ENCODE measurements at regions not wholly inside any gene's neighbourhood (a gene's known extent, or its start where the extent isn't known, plus 50 kb on each side); places are given as distances from the start of the nearest gene placed in this dataset.
"Not testable (repeated sequence)": the region's sequence is repeated elsewhere in the genome, so short reads cannot be mapped to it uniquely, and the experiment has no call there.

DNA sequence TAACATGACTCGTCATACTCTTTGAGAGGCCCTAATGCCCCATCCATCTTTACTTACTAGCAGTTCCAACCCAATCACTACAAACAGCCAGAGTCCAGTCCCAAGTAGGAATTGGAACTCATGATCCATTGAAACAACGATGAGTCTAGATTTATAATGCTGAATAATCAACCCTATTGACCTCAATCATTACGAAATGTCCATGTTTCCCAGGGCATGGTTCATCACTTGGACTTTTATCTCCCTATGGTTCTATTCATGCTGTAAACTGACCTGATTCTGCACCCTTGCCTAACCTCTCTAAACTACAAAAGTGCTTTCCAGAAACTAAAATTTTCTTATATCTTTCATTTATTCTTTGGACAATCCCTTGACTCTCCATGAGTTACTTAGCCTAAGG lies 840.0 kb upstream of the B3GALT2 start:
- 86 to 90% methylated on average over 3 of the region's 3 CpGs for WGBS, 2 experiments (ENCODE audit: insufficient coverage in 2 of 2)
- H3K36me3 ChIP-seq (ENCODE audit: control insufficient read depth, insufficient read depth, low read length) = no peaks in the 10 kb centered on the region
- H3K4me3 ChIP-seq (ENCODE audit: extremely low read depth, insufficient read depth, low read length, poor library complexity, severe bottlenecking) = no peak overlapping the region

DNA sequence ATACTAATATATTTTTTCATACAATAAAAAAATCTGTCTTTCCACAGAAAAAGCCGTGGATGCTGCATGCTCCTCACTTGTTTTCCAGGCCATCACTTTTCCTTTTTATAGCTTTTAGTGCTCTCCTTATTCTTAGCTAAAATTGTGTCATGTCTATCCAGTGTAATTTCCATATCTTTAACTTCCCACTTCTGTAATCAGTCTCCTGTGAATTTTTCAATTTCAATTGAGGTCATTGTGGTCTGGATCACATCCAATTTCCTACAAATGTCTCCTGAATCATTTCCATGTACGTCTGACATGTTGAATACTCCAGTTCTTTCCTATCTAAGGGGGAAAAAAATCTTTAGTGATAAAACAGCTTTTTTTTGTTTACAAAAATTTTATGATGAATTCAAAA lies 838.2 kb upstream of the B3GALT2 start:
- Histone ChIP-seq H3K36me3 (ENCODE audit: control insufficient read depth, insufficient read depth, low read length) (no peaks in the 10 kb centered on the region), H3K4me3 (ENCODE audit: extremely low read depth, insufficient read depth, low read length, poor library complexity, severe bottlenecking) (no peak overlapping the region), H3K27ac (ENCODE audit: low read depth, low read length, severe bottlenecking) (no peak overlapping the region), H3K4me1 (ENCODE audit: control insufficient read depth, insufficient read depth, low read length, poor library complexity, severe bottlenecking) (no peaks in the 10 kb centered on the region), H3K9me3 (ENCODE audit: control insufficient read depth, low read length) (no peaks in the 10 kb centered on the region)
- 60 to 100% methylated on average over 1 of the region's 2 CpGs for WGBS, 2 experiments (ENCODE audit: insufficient coverage in 2 of 2)

More for the DNA sequence above, 840.0 kb upstream of the B3GALT2 start:
- Histone ChIP-seq H3K9me3 (ENCODE audit: control insufficient read depth, low read length) (no peaks in the 10 kb centered on the region), H3K4me1 (ENCODE audit: control insufficient read depth, insufficient read depth, low read length, poor library complexity, severe bottlenecking) (no peaks in the 10 kb centered on the region), H3K27ac (ENCODE audit: low read depth, low read length, severe bottlenecking) (no peak overlapping the region)

DNA sequence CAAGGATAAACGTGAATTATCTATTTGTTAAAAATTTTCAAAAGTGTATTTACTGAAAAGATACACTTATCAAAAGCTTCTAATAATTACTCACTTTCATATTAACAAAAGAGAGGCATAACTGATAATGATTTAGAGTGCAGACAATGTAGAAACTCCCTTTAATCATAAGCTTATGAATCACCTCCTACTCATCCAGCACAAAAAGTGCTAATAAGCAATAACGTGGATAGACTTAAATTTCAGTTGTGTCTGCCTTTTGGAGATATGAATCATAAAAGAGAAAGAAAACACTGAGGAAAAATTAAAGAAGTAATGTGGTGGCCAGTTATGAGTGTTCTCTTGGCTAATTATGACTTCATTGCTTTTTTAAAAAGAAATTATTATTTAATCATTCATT lies 827.6 kb upstream of the B3GALT2 start:
- H3K9me3 ChIP-seq (ENCODE audit: control insufficient read depth, low read length) = no peaks in the 10 kb centered on the region
- no peak overlapping the region for H3K4me3 ChIP-seq (ENCODE audit: extremely low read depth, insufficient read depth, low read length, poor library complexity, severe bottlenecking)
- H3K27ac ChIP-seq (ENCODE audit: low read depth, low read length, severe bottlenecking) = no peak overlapping the region
- no peaks in the 10 kb centered on the region for H3K4me1 ChIP-seq (ENCODE audit: control insufficient read depth, insufficient read depth, low read length, poor library complexity, severe bottlenecking)
- WGBS, 2 experiments (ENCODE audit: insufficient coverage in 2 of 2) = 100% methylated on average over 1 of the region's 2 CpGs; no CpG with 5 or more reads in 1 of the 2 experiments
- no peaks in the 10 kb centered on the region for H3K36me3 ChIP-seq (ENCODE audit: control insufficient read depth, insufficient read depth, low read length)

DNA sequence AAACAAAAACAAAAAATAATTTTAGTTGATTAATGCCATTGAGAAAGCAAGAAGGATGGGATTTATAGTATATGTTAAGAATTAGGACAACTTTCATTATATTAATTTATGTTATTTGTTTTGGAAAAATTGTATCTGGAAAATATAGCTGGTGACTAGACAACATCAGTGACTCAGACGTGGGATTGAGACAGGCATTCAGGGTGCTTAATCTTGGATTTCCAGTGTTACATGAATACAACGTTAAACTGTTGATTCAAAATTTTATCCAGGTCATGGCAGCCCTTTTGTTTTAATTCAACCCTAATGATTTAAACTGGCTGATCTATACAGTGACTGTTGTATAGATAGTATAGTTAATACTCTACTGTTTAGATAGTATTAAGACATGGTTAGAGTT lies 827.1 kb upstream of the B3GALT2 start:
- H3K9me3 ChIP-seq (ENCODE audit: control insufficient read depth, low read length) = no peaks in the 10 kb centered on the region
- H3K36me3 ChIP-seq (ENCODE audit: control insufficient read depth, insufficient read depth, low read length) = no peaks in the 10 kb centered on the region
- H3K27ac ChIP-seq (ENCODE audit: low read depth, low read length, severe bottlenecking) = no peak overlapping the region
- H3K4me1 ChIP-seq (ENCODE audit: control insufficient read depth, insufficient read depth, low read length, poor library complexity, severe bottlenecking) = no peaks in the 10 kb centered on the region
- no peak overlapping the region for H3K4me3 ChIP-seq (ENCODE audit: extremely low read depth, insufficient read depth, low read length, poor library complexity, severe bottlenecking)
- 60 to 94% methylated on average over 1 to 2 of the region's 2 CpGs for WGBS, 2 experiments (ENCODE audit: insufficient coverage in 2 of 2)

DNA sequence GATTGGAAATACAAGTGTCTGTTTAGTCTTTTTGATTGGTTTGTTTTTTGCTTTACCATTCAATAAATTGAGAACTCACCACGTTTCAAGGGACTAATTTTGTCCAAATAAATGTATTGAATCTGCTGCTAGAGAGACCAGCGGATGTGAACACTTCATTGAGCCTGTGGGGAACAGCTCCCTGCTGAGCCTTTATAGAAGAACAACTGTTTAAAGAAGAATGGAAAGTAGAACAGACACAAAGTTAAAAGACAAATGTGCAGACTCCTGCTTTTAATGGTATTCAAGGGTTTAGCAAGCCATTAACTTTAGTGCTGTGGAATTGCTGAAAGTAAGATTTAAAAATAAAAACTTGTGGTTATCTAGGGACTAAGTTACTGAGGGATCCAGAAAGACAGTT lies 817.7 kb upstream of the B3GALT2 start:
- no peak overlapping the region for H3K27ac ChIP-seq (ENCODE audit: low read depth, low read length, severe bottlenecking)
- H3K9me3 ChIP-seq (ENCODE audit: control insufficient read depth, low read length) = no peaks in the 10 kb centered on the region
- H3K4me3 ChIP-seq (ENCODE audit: extremely low read depth, insufficient read depth, low read length, poor library complexity, severe bottlenecking) = no peak overlapping the region
- WGBS, 2 experiments (ENCODE audit: insufficient coverage in 2 of 2) = 64 to 73% methylated on average over 1 of the region's 2 CpGs
- no peaks in the 10 kb centered on the region for H3K36me3 ChIP-seq (ENCODE audit: control insufficient read depth, insufficient read depth, low read length)
- H3K4me1 ChIP-seq (ENCODE audit: control insufficient read depth, insufficient read depth, low read length, poor library complexity, severe bottlenecking) = no peaks in the 10 kb centered on the region

DNA sequence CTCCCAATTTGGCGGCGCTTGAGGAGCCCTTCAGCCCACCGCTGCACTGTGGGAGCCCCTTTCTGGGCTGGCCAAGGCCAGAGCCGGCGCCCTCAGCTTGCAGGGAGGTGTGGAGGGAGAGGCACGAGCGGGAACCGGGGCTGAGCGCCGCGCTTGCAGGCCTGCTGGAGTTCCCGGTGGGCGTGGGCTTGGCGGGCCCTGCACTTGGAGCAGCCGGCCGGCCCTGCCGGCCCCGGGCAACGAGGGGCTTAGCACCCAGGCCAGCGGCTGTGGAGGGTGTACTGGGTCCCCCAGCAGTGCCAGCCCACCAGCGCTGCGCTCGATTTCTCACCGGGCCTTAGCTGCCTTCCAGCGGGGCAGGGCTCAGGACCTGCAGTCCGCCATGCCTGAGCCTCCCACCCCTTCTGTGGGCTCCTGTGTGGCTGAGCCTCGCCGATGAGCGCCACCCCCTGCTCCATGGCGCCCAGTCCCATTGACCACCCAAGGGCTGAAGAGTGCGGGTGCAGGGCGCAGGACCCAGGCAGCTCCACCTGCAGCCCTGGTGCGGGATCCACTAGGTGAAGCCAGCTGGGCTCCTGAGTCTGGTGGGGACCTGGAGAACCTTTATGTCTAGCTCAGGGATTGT lies 815.4 kb upstream of the B3GALT2 start:
- not testable (repeated sequence) for H3K4me3 ChIP-seq (ENCODE audit: extremely low read depth, insufficient read depth, low read length, poor library complexity, severe bottlenecking); H3K4me1 ChIP-seq (ENCODE audit: control insufficient read depth, insufficient read depth, low read length, poor library complexity, severe bottlenecking); H3K36me3 ChIP-seq (ENCODE audit: control insufficient read depth, insufficient read depth, low read length); H3K9me3 ChIP-seq (ENCODE audit: control insufficient read depth, low read length); H3K27ac ChIP-seq (ENCODE audit: low read depth, low read length, severe bottlenecking)
- 90 to 98% methylated on average over 21 to 22 of the region's 33 CpGs for WGBS, 2 experiments (ENCODE audit: insufficient coverage in 2 of 2)

DNA sequence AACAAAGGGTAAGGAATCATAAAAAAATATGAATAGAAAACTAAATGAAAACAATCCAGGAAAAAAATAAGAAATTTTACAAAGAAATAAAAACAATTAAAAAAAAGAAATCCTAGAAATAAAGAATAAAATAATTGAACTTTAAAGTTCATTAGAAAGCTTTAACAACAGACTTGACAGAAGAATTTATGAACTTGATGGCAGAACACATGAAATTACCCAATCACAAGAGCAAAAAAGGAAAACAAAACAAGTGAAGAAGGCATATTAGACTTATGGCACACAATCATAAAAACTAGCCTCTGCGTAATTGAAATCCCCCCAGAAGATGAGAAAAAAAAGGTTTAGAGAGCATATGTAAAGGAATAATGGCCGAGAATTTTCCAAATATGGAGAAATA lies 802.5 kb upstream of the B3GALT2 start:
- H3K9me3 ChIP-seq (ENCODE audit: control insufficient read depth, low read length) = peaks cover 10% of the 10 kb centered on the region
- WGBS, 2 experiments (ENCODE audit: insufficient coverage in 2 of 2) = no CpG with 5 or more reads among the region's 2 CpGs
- H3K4me3 ChIP-seq (ENCODE audit: extremely low read depth, insufficient read depth, low read length, poor library complexity, severe bottlenecking) = no peak overlapping the region
- no peaks in the 10 kb centered on the region for H3K4me1 ChIP-seq (ENCODE audit: control insufficient read depth, insufficient read depth, low read length, poor library complexity, severe bottlenecking)
- no peaks in the 10 kb centered on the region for H3K36me3 ChIP-seq (ENCODE audit: control insufficient read depth, insufficient read depth, low read length)
- no peak overlapping the region for H3K27ac ChIP-seq (ENCODE audit: low read depth, low read length, severe bottlenecking)

DNA sequence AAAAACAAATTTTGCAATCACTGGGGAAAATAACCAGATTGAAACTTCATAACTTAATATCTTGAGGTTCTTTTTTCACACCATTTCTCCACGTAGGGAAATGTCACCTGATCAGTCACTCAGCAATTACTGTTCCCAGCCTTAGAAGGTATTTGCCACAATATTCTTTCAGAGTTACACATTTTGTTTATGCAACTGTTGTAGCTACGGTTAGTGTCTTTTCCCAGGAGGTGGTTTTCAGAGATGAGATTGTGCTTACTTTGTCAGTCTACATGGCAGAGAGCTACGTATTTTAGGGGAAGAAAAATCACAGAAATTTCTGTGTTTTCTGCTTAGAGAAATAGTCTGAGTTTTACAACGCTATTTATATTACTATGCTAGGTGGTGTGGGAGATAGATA lies 792.8 kb upstream of the B3GALT2 start:
- no peaks in the 10 kb centered on the region for H3K36me3 ChIP-seq (ENCODE audit: control insufficient read depth, insufficient read depth, low read length)
- 80 to 94% methylated on average over 1 to 2 of the region's 4 CpGs for WGBS, 2 experiments (ENCODE audit: insufficient coverage in 2 of 2)
- no peak overlapping the region for H3K27ac ChIP-seq (ENCODE audit: low read depth, low read length, severe bottlenecking)
- no peaks in the 10 kb centered on the region for H3K4me1 ChIP-seq (ENCODE audit: control insufficient read depth, insufficient read depth, low read length, poor library complexity, severe bottlenecking)
- no peaks in the 10 kb centered on the region for H3K9me3 ChIP-seq (ENCODE audit: control insufficient read depth, low read length)
- no peak overlapping the region for H3K4me3 ChIP-seq (ENCODE audit: extremely low read depth, insufficient read depth, low read length, poor library complexity, severe bottlenecking)

DNA sequence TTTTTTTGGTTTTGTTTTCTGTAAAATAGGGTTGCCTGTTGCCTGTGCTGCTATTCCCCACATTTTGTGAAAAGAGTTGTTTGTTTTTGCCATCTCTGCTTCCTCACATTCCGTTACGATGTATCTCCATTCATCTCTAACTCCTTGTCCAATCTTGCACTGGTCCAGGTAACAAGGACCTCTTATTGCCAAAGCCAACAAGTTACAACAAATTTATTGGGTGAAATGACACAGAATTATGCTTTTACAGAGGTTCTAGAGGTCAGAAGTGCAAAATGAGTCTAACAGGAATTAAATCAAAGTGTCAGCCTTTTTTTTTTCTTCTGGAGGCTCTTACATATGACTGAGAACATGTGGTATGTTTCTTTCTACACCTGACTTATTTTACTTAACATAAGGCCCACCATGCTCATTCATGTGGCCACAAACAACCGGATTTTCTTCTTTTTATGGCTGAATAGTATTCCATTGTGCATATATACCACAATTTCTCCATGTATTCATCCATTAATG lies 787.9 kb upstream of the B3GALT2 start:
- no peaks in the 10 kb centered on the region for H3K4me1 ChIP-seq (ENCODE audit: control insufficient read depth, insufficient read depth, low read length, poor library complexity, severe bottlenecking)
- WGBS, 2 experiments (ENCODE audit: insufficient coverage in 2 of 2) = 88 to 93% methylated on average over 2 of the region's 3 CpGs
- no peaks in the 10 kb centered on the region for H3K36me3 ChIP-seq (ENCODE audit: control insufficient read depth, insufficient read depth, low read length)
- H3K4me3 ChIP-seq (ENCODE audit: extremely low read depth, insufficient read depth, low read length, poor library complexity, severe bottlenecking) = no peak overlapping the region
- no peak overlapping the region for H3K27ac ChIP-seq (ENCODE audit: low read depth, low read length, severe bottlenecking)
- H3K9me3 ChIP-seq (ENCODE audit: control insufficient read depth, low read length) = no peaks in the 10 kb centered on the region

DNA sequence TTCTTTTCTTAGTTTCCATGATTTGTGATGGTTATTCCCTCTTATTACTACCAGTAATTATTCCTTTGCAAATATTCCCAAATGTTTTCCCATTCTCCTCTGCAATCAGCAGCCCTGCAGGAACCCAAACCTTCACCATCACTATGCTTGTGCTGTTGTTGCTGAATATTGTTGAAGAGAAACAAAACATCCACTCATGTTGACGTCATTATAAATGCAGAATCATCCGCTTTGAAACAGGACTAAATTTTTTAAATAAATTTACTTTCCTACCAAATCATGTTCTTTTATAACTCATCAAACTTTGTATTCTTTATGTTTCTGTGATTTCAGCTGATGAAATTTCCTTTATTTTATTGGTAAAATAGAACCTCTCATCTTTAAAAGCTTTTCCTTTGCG lies 787.0 kb upstream of the B3GALT2 start:
- whole genome bisulfite sequencing, 2 experiments (ENCODE audit: insufficient coverage in 2 of 2) = 100% methylated on average over 1 of the region's 3 CpGs
- no peak overlapping the region for H3K27ac ChIP-seq (ENCODE audit: low read depth, low read length, severe bottlenecking)
- H3K4me3 ChIP-seq (ENCODE audit: extremely low read depth, insufficient read depth, low read length, poor library complexity, severe bottlenecking) = no peak overlapping the region
- H3K36me3 ChIP-seq (ENCODE audit: control insufficient read depth, insufficient read depth, low read length) = no peaks in the 10 kb centered on the region
- no peaks in the 10 kb centered on the region for H3K4me1 ChIP-seq (ENCODE audit: control insufficient read depth, insufficient read depth, low read length, poor library complexity, severe bottlenecking)
- H3K9me3 ChIP-seq (ENCODE audit: control insufficient read depth, low read length) = no peaks in the 10 kb centered on the region

DNA sequence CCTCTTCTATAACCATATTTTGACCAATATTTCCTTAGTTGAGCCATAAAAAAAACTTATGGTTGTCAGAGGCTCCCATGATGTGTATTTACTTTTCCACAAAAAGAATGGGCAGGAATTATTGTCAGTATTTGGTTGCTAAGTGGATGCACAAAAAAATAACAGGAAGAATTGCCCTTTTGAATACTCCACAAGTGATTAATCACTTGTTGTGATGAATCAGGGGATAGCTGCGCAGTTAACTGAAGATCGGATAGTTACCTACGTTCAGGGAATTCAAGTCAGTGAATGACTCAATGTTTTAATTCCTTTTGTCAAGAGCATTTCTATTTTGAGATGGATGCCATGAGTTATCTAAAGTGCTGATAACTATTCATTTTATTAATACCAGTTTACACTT lies 785.2 kb upstream of the B3GALT2 start:
- Histone ChIP-seq H3K9me3 (ENCODE audit: control insufficient read depth, low read length) (no peaks in the 10 kb centered on the region), H3K27ac (ENCODE audit: low read depth, low read length, severe bottlenecking) (no peak overlapping the region), H3K4me1 (ENCODE audit: control insufficient read depth, insufficient read depth, low read length, poor library complexity, severe bottlenecking) (no peaks in the 10 kb centered on the region), H3K36me3 (ENCODE audit: control insufficient read depth, insufficient read depth, low read length) (no peaks in the 10 kb centered on the region), H3K4me3 (ENCODE audit: extremely low read depth, insufficient read depth, low read length, poor library complexity, severe bottlenecking) (no peak overlapping the region)
- 96 to 100% methylated on average over 1 to 3 of the region's 3 CpGs for WGBS, 2 experiments (ENCODE audit: insufficient coverage in 2 of 2)
